ENCODE measurements at regions not wholly inside any gene's neighbourhood (a gene's known extent, or its start where the extent isn't known, plus 50 kb on each side); places are given as distances from the start of the nearest gene placed in this dataset.
A peak's percentile ranks its signal among the peaks of the same experiment; 100 is the strongest.

DNA sequence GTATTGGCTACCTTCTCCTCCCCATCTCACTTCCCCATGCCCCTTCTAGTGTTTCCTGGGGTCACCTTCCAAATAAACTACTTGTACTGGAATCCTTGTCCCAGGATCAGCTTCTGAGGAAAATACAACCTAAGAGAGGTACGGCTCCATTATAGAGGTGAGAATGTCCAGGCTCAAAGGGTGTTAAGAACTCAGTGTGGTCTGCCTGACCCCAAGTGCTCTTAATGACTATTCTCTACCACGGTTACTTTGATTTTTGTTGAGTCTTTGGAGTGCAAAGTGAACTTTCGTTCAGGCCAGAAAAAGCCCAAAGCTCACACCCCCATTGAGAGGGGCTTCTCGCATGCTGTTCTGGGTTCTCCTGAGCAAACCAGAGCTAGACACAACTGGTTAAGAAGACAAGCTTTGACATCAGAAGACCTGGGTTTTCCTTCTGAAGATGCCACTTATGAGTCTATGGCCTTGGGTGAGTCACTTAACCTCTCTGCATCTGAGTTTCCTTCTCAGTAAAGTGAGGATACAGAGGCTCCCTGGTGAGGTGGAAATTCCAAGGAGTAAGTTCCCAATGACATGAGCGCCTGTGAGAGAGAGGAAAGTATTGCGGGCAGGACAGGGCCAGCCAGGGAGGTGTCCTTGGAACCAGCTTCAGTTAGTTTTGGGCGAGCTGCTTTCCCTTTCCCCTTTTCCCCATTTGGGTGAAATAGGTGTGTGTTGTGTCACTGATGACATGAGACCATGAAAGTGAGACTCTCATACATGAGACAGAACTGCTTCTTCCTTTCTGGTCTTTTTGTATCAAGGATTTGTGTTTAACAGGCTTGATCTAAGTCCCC is 475.0 kb upstream of the PROK2 start:
- DNase-seq (ENCODE audit: low spot score): no peak

DNA sequence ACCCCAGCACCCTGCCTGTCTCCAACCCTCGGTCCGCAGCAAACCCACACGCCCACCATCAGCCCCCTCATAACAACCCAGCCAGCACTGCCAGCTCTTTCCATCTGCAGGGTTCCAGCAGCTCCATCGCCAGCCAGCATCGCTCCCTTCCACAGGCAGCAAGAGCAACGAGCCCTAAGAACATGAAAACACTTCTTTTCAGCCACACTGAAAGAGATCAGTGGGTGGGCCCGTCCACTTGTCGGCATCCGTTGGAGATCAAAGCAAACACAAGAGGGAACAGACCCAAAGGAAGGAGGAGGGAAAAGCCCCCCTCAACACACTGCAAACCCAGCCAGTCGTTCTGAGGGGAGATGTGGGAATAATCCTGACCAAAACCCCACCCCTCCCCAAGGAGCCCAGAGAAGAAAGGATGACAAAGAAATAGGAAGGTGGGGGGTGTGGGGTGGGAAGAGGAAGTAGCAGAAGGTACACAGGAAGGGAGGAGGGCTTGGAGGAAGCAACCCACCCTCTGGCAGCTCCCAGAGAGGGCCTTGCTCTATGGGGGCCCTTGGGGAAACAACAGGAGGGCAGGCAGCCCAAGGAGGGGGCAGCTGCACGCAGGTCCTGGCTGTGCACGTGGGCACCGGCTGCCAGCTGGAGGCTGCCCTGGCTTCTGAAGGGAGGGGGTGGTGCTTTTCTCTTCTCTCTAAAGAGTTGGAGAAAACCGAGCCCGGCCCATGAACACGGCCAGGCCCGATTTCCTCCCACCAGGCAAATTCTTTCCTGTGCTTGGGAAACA is 473.6 kb upstream of the PROK2 start:
- DNase-seq (ENCODE audit: low spot score): no peak

DNA sequence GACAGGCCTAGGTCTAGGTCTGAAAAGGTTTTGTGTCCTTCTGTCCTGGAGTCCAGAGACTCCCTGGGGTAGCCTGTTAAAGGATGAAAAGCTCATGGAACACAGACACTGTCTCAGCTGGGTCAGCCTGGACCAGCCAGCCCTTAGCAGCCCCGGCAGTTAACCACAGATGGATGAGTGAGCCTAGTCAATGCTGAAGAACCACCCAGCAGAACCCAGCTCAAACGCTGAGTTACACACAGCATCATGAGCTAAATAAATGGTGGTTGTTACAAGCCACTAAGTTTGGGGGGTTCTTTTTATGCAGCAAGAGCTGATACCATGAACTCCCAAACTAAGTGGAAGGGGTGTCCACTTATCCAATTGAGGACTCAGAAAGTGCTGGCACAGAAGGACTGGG is 472.8 kb upstream of the PROK2 start:
- DNase-seq (ENCODE audit: low spot score): no peak

DNA sequence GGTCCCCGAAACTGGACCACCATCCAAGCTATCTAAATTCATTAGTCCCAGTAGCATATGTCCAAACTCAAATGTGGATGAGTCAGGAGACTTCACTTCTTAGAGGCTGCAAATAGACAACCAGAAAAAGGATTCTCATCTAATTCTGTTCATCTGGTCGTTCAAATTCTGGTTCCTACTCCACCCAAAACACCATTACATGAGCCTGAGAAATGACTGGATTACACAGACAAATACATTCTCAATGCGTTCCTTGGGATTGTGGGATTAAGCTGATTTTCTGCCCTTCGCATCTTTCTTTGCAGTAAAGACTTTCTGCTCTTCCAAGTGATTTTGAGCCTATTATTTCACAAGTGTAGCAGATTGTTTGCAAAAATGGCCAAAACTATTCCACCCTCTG is 472.3 kb upstream of the PROK2 start:
- no peak for DNase-seq (ENCODE audit: low spot score)

DNA sequence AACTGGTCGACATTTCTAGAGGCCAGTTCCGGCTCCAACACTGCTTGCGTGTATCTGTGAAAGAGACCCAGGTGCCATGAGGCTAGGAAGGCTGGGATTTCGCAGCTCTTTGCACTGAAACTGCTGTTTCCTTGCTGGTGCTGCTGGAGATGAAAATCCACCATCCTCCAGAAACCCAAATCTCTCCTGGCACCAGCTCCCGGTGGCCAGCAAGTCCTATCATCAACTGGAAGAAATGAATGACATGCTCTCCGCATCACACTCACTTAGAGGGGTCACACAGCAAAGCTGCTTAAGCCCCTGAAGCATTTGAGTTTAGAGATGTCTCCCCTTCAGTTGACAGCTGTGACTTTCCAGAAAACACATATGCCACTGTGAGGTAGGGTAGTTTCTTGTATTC is 471.8 kb upstream of the PROK2 start:
- no peak for DNase-seq (ENCODE audit: low spot score)

DNA sequence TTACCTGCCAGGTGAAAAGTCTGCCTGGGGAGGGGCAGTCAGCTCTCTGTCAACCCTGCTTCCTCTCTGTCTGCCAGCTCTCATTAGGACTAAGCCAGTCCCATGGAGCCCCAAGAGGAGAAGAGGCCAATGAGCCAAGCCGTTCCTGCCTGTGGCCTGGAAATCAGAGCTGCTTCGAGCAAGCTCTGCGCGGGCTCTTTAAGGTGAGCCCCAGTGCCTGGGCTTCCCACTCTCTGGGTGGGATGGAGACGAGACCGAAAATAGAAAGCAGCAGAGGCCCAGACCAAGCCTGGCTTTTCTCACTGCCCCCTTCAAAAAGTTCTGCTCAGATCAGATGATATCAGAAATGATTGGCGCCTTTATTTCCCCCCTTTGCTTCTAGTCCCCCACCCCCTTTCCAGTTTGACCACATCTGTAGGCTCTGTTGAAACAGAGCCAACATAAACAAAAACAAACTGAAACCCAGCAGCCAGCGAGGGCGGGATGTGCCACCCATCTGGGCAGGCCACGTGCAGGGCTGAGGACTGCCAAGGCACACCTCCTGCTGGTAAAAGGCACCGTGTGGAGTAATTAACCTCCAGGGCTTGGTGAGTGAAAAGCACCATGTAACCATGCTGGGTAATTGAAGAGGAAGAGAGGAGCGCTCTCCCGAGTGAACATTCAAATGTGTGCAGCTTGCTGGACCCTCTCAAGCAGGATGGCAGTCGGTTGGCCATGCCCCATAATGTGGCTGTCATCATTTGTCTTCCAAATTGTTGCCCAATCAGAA is 471.0 kb upstream of the PROK2 start:
- DNase-seq (ENCODE audit: low spot score): peak; percentile 75

DNA sequence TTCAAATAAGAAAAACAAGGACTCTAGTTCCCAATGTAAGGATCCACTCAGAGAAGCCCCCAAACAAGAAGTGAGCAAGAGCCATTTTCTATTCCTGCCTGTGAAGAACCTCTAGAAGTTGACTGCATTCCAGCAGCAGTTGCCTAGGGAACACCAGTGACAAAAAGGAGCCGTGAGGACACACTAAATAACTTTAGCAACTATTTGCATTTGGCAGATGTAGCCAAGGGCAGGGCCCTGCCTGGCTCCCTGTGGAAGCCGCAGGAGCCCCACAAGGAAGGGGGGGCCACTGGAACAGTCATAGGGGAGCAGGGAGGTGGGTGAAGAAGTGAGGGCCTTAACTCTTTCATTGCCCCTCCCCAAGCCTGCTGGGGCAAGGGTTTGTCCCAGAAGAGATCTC is 470.2 kb upstream of the PROK2 start:
- DNase-seq (ENCODE audit: low spot score): no peak

DNA sequence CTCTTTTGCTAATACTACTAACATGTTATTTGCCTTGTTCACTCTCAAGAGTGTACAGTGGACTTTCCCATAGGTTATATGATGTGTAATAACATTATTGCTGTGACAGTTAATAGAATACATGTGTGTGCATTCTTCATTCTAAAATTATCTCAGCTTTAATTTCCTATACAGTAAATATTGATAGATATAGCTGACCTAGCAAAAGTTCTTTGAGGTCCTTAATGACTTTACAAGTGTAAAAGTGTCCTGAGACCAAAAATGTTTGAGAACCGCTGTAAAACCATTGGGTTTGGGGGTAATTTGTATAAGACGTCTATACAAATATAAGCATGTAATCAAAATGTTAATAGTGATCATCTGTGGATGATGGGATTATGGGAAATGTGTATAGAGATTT is 469.5 kb upstream of the PROK2 start:
- no peak for DNase-seq (ENCODE audit: low spot score)

DNA sequence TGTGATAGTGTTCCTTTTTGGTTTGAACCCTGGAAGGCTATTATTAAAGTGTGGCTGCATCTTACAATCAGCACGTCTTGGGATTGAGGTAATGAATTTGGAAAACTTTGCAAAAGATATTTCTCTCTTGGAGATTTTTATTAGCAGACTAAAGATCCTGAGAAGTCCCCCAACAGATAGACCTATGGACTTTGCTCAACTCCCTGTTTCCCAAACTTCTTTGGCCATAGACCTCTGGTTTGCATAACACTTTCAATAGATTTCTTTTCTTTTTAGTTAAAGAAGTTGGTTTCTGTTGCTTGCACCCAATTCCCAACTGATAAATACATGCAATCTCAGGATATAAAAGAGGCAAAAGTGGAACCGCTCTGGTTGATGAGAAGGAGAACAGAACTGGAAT is 465.8 kb upstream of the PROK2 start:
- DNase-seq (ENCODE audit: low spot score): no peak

DNA sequence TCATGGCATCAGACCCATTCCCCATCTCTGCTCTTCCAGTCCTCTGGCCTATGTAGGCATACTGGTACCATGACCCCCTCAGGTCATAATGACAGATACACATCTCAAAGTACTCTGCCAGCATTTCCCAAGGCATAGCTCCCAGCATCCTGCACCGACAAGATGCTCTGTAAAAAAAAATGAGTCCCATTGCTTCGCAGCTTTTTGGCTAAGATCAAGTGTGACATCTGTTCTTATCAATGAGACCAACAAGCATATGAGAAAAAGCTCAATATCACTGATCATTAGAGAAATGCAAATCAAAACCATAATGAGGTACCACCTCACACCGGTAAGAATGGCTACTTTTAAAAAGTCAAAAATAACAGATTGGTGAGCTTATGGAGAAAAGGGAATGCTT is 463.9 kb upstream of the PROK2 start:
- no peak for DNase-seq (ENCODE audit: low spot score)

DNA sequence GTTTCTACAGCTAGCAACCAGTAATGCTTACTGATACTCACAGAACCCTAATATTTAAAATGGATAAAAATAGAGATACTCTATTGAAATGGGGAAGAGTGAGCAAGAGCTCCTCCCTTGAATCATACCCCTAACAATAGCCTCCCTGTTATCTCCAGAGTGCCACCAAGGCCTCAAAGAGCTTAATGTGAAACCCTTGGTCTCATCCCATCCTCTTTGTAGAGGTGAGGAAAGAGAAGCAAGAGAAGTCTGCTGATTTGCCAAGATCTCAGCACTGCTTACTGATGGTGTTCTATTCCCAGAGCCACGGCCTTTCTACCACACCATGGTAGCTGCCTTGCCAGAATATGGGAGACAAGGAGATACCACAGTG is 463.4 kb upstream of the PROK2 start:
- DNase-seq (ENCODE audit: low spot score): no peak

DNA sequence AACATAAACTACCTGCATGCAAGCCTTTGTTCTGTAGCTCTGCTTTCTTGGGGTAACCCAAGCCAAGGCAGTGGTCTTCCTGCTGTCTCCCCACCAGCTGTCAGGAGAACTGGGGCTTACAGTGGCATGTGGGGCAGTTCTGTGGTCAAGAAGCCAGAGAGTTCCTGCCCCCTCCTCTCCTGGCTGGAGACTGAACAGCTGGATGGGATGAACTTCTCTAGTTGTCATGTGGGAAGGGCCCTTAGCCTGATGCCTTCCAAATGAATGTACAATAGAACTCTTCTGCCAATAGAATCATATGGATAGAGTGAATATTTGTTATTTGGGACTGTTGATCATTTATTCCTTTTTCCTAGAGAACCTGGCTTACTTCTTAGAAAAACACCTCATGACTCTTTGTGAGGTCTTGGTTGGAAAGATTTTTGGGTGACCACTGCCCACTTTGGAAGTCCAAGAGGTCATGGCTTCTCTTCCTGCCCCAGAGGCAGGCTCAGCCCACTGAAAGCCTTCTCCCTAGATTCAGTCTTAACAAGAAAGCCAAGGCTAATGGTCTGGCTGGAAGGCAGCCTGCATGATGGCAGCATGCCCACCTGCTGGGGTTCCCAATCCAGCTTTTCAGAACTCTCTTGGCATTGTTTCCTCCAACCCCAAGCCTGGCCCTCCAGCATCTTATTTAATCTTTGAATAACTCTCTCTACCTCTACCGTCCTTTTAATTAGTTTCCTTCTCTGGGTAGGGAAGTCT is 462.9 kb upstream of the PROK2 start:
- DNase-seq (ENCODE audit: low spot score): peak; percentile 77

DNA sequence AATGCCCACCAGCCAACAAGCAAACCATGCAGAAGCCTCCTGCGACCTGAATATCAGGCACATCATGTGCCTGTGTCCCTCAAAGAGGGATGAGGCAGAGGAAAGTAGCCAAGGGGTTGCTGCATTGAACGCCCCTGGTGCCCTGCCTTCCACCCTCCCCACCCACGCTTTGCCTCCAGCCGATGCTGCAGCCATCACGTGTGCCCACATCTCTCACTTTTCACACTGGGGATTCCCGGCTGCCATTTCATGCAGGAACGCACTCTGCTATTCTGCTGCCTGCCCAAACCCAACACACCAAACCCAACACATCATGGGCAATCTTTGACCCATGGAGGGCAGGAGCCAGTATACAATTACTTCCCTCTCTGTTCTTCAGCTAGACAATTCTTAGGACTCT is 462.2 kb upstream of the PROK2 start:
- DNase-seq (ENCODE audit: low spot score): no peak

DNA sequence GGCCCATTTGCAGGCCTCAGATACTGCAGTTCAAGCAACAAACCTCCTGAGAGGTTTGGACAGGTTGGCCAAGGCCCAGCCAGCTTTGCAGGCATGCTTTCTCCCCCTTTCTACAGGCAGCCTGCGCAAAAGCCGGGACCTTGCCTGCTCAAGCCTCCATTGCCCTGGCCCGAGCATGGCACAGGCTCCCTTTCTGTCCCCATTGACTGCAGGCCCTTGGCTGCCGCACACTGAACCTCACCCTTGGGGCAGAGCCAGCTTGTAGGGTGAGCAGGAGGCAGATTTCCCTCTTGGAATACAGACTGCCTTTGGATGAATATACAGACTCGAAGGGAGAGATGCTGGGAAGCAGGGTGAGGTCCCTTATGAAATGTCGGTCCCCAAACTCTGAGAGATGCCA is 461.7 kb upstream of the PROK2 start:
- DNase-seq (ENCODE audit: low spot score): peak; percentile 92

DNA sequence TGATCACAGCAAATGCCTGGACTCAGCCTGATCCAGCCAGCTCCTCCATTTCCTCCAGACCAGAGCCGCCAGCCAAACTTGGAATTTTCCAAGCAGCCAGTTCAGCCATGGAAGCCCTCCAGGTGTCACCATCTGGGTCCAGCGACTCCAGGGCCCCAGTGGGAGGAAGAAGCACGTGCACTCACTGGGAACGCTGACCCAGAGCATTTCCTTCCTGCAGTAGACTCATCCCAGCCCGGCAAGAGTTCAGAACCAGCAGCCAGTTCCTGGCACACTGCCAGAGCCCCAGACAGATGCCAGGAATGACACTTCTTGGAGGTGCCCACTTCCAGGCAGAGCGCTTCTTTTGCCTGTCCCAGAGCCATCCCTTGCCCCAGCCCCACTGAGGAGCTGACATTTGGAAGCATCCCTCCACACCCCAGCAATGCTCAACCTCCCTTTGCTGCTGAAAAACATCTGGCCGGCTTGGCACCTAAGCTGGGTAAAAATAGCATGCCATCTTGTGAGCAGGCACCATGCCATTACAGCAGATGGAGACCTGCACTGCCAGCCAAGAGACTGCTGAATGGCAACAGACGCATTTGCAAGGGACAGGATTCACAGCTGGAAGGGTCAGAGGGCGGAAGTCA is 460.3 kb upstream of the PROK2 start:
- DNase-seq (ENCODE audit: low spot score): peak; percentile 78

DNA sequence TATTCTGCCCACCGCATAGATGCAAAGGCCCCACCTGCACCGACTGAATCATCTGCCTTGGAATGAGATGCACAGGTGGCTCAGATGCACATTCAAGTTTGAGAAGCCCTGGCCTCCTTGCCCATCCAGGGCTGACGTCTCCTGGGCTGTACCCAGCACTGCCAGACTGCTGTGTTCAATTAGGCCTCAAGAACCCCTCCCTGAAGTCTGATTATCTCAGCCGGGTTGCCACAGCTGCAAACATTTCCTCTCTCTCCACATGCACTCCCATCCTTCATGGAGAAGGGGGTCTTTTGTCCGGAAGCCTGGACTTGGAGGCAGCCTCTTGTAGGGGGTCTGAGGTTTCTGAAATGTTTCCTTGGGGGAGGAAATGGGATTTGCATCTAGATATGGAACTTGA is 459.4 kb upstream of the PROK2 start:
- DNase-seq (ENCODE audit: low spot score): no peak

DNA sequence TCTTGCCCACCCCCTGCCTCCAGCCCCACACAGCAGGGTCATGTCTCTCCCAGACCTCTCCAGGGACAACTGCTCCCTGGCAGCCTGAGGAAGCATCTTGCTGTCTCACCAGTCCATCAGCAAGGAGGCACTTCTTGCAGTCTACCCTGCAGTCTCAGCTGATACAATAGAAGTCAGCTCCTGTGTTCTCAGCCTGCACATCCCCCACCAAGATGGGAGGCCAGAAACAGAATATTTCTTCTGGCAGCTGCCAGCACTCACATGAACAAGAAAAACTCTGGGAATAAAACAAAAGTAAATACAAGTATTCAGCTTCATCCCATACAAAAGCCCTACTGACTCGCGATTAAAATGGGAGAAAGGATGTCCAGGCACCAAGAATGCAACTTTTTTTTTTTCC is 457.4 kb upstream of the PROK2 start:
- peak; percentile 89 for DNase-seq (ENCODE audit: low spot score)

DNA sequence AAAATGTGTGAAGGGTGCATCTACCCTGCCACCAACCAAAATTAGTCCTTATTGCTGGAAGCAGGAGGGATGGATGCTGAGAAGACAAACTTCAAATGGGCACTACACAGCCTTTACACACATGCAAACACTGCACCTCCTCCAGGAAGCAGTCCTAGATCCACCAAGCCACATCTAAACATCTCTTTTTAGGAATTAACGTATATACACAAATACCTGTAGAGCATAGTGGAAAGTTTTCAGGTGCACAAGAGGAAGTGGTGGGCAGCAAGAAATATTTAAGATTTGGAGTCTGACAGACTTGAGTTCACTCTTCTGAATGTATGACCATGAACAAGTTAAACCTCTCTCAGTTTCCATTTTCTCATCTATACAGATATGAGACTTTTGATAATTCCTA is 456.6 kb upstream of the PROK2 start:
- no peak for DNase-seq (ENCODE audit: low spot score)

DNA sequence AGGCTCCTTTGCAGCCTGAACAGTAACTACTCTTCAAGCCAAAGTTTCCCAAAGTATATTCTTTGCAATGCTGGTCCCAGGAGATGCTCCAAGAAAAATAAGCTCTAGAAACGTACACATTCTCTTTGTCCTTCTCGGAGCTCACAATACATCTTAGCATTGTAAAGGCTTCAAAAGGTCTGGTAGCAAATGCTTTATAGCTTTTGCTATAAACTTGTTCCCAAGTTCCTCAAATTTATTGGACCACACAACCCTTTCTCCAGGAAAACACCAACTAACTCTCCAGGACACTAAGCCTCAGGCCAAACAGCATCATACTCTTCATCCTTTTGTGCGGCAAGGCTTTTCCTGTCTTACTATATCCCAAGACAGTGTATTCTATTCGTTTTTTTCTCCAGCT is 455.6 kb upstream of the PROK2 start:
- DNase-seq (ENCODE audit: low spot score): no peak

DNA sequence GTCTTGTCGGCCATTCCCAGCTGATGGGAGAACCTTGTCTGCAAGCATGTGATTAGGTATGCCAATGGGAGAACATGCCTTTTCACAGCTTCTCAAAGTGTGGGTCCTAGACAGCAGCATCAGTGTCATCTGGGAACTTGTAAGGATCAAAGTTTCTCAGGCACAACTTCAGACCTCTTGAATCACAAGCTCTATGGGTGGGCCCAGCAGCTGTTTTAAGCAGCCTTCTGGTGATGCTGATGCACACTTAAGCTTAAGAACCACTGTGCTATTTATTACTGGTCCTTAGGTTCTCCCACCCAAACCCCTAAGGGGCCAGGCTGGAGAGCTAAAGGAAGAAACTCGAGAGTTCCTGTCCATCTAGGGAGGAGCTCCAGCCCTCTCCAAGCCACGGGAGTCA is 453.9 kb upstream of the PROK2 start:
- no peak for DNase-seq (ENCODE audit: low spot score)

DNA sequence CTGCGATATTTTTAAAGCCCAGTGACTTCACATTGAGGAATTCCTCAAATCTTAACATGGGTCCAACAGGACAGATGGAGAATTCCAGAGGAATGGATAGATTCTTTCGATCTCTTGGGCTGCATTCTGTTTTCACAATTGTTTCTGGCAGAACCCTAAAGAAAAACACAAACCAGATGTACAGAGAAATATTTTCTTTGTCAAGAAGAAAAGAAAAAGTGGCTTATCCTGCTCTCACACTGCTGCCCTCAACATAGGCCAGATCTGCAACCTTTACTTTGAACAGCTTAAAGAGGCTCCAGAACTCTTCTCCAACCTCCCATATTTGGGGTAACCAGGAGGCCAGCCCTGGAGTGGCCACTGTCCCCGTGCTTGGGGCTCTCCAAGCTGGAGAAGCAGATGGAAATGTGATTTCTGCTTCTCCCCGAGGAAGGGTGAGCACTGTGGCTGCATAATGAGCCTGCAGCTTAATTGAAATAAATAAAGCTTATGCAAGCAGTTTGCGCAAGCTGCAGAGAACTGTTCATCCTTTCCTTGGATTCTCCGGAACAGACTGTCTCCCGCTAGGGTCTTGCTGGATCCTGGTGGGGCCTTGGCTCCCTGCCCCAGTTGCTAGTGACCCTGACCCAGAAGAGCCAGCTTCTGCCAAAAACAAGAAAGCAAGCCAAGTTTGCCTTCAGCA is 453.2 kb upstream of the PROK2 start:
- DNase-seq (ENCODE audit: low spot score): no peak
